Stimulated activated CD8-positive, alpha-beta memory T cell treated with anti-CD3 and anti-CD28 coated beads, Interleukin-12 subunit alpha, Interleukin-12 subunit beta, amount 100 ng/mL, for 24 hours (primary cell): ENCODE measurements at regions not wholly inside any gene's neighbourhood (a gene's known extent, or its start where the extent isn't known, plus 50 kb on each side); places are given as distances from the start of the nearest gene placed in this dataset.
"Not testable (repeated sequence)": the region's sequence is repeated elsewhere in the genome, so short reads cannot be mapped to it uniquely, and the experiment has no call there.

Experiments
- DNase-seq: peaks from one replicate; pipeline ENCODE4 v3.0.0-alpha.2; 2020; ENCODE audit errors: extremely low read depth

GRCh38 chr21:36601362-36601761 lies 97.6 kb upstream of the SIM2 start:
- DNase-seq: no peak

GRCh38 chr21:36602735-36603134 lies 96.2 kb upstream of the SIM2 start:
- DNase-seq: no peak

- no peak for DNase-seq
These were observed 95.7 kb upstream of the SIM2 start for GRCh38 chr21:36603221-36603620.

GRCh38 chr21:36605426-36605825 lies 93.5 kb upstream of the SIM2 start:
- DNase-seq: no peak

GRCh38 chr21:36606287-36606982 lies 92.5 kb upstream of the SIM2 start:
- DNase-seq: no peak

- DNase-seq: no peak
These were observed 92.0 kb upstream of the SIM2 start for GRCh38 chr21:36606983-36607325.

GRCh38 chr21:36608041-36608896 lies 90.6 kb upstream of the SIM2 start:
- DNase-seq: no peak

- no peak for DNase-seq
These were observed 90.1 kb upstream of the SIM2 start for GRCh38 chr21:36608897-36609225.

- no peak for DNase-seq
These were observed 89.3 kb upstream of the SIM2 start for GRCh38 chr21:36609654-36610053.

- DNase-seq: no peak
These were observed 88.7 kb upstream of the SIM2 start for GRCh38 chr21:36610201-36610600.

GRCh38 chr21:36610935-36611334 lies 88.0 kb upstream of the SIM2 start:
- no peak for DNase-seq

- no peak for DNase-seq
These were observed 87.5 kb upstream of the SIM2 start for GRCh38 chr21:36611379-36611778.

- no peak for DNase-seq
These were observed 85.9 kb upstream of the SIM2 start for GRCh38 chr21:36613059-36613458.

GRCh38 chr21:36613554-36613953 lies 85.4 kb upstream of the SIM2 start:
- no peak for DNase-seq

GRCh38 chr21:36615274-36615964 lies 83.5 kb upstream of the SIM2 start:
- DNase-seq: no peak

GRCh38 chr21:36616773-36617172 lies 82.1 kb upstream of the SIM2 start:
- DNase-seq: not testable (repeated sequence)

- DNase-seq: not testable (repeated sequence)
These were observed 77.1 kb upstream of the SIM2 start for GRCh38 chr21:36621794-36622193.

GRCh38 chr21:36624105-36624504 lies 74.8 kb upstream of the SIM2 start:
- DNase-seq: no peak

- DNase-seq: no peak
These were observed 72.1 kb upstream of the SIM2 start for GRCh38 chr21:36626791-36627190.

GRCh38 chr21:36627242-36627641 lies 71.7 kb upstream of the SIM2 start:
- no peak for DNase-seq

- no peak for DNase-seq
These were observed 70.8 kb upstream of the SIM2 start for GRCh38 chr21:36628106-36628505.

GRCh38 chr21:36628761-36629460 lies 70.0 kb upstream of the SIM2 start:
- DNase-seq: no peak
